C4-2B (cell line): ENCODE measurements at regions not wholly inside any gene's neighbourhood (a gene's known extent, or its start where the extent isn't known, plus 50 kb on each side); places are given as distances from the start of the nearest gene placed in this dataset.

Source experiments
- ZFX ChIP-seq: fragments of 450-650 bp; IDR thresholded peaks from 2 replicates; pipeline ENCODE4 v1.6.1; 2017
- TF ChIP-seq, protein P1 (sequence below): fragments of 450-650 bp; conservative IDR thresholded peaks from 2 replicates; pipeline ENCODE4 v1.5.1; 2017; ENCODE audit warnings: mild to moderate bottlenecking

DNA sequence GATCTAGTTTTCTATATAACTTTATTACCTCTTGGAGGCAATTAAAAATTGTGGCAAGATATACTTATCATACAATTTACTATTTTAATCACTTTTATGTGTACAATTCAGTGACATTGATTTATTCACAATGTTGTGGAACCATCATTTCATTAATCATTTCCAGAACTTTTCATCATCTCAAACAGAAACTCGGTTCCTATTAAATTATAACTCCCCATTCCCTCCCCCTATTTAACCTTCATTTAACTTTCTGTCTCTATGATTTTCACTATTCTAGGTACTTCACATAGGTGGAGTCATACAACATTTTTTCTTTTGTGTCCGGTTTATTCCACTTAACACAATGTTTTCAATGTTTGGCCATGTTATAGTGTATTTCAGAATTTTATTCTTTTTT lies 252.8 kb downstream of the REEP3 start:
- TF ChIP-seq, protein P1, sequence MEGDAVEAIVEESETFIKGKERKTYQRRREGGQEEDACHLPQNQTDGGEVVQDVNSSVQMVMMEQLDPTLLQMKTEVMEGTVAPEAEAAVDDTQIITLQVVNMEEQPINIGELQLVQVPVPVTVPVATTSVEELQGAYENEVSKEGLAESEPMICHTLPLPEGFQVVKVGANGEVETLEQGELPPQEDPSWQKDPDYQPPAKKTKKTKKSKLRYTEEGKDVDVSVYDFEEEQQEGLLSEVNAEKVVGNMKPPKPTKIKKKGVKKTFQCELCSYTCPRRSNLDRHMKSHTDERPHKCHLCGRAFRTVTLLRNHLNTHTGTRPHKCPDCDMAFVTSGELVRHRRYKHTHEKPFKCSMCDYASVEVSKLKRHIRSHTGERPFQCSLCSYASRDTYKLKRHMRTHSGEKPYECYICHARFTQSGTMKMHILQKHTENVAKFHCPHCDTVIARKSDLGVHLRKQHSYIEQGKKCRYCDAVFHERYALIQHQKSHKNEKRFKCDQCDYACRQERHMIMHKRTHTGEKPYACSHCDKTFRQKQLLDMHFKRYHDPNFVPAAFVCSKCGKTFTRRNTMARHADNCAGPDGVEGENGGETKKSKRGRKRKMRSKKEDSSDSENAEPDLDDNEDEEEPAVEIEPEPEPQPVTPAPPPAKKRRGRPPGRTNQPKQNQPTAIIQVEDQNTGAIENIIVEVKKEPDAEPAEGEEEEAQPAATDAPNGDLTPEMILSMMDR = no peak
- TF ChIP-seq ZFX = no peak
